RCC 7860 (cell line): ENCODE measurements at regions not wholly inside any gene's neighbourhood (a gene's known extent, or its start where the extent isn't known, plus 50 kb on each side); places are given as distances from the start of the nearest gene placed in this dataset.
"Not testable (repeated sequence)": the region's sequence is repeated elsewhere in the genome, so short reads cannot be mapped to it uniquely, and the experiment has no call there.

Source experiments
- DNase-seq: peaks from one replicate; pipeline ENCODE4 v3.0.0-alpha.2; 2015; ENCODE audit warnings: low spot score
- FAIRE-seq: peaks from 2 replicates; lab custom pipeline; 2012; peaks lifted over from hg19 to GRCh38; lab: Jason Lieb, UNC

- peak; percentile 82 for FAIRE-seq
Measured at GRCh38 chr2:103166456-103167324, 404.9 kb downstream of the TMEM182 start.

GRCh38 chr2:103167599-103167998 is 405.8 kb downstream of the TMEM182 start:
- FAIRE-seq (no peak), DNase-seq (no peak)

More at GRCh38 chr2:103166456-103167324, 404.9 kb downstream of the TMEM182 start:
- DNase-seq: peak; percentile 62

GRCh38 chr2:103169861-103170260 is 408.0 kb downstream of the TMEM182 start:
- FAIRE-seq (no peak), DNase-seq (peak; percentile 51)

DNA sequence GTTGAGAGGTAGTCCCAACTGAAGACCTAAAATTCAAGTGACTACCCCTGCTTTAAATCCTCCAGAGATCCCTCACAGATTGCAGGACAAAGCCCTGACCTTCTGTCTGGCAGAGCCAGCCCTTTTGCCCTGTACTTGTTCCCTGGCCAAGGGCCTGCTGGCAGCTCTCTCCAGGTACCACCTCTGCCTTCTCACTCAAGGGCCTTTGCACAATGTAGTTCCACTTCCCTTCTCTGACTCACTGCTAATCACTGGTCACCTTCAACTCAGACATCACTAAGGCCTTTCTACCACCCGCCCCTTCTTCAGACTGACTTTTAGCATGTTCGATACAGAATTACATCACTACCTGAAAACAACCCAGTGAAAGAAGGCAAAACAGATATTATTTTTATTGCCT is 411.0 kb downstream of the TMEM182 start:
- no peak for FAIRE-seq

GRCh38 chr2:103174711-103175110 is 412.9 kb downstream of the TMEM182 start:
- FAIRE-seq (no peak), DNase-seq (peak; percentile 55)

More for the DNA sequence above, 411.0 kb downstream of the TMEM182 start:
- DNase-seq: no peak

DNA sequence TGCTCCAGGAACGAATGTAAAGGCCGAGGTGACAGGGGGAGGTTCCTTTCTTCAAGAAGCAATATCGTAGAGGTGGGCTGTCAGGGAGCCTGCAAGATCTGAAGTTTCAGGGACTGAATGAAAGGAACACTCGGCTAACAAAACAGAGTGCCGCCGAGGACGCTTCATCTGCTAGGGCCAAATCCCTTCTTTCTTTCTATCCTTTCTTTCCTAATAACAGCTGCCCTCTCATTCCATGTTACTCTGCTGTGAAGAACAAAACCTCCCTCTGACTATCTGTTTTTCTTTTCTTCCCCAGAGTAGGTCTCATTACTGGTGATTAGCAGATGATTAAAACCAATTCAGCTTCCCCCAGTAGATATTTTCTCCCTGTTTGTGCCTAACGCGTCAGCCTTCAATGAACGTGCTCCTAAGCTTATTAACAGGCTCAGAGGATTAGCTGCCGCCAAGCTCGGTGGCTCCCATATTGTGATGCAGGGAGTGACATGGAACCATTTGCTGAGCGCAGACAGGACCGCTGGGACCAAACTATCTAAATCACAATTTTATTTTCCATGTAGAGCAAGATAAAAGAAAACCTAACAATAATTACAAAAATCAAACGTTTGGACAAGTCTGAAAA is 414.6 kb downstream of the TMEM182 start:
- no peak for FAIRE-seq
- no peak for DNase-seq

DNA sequence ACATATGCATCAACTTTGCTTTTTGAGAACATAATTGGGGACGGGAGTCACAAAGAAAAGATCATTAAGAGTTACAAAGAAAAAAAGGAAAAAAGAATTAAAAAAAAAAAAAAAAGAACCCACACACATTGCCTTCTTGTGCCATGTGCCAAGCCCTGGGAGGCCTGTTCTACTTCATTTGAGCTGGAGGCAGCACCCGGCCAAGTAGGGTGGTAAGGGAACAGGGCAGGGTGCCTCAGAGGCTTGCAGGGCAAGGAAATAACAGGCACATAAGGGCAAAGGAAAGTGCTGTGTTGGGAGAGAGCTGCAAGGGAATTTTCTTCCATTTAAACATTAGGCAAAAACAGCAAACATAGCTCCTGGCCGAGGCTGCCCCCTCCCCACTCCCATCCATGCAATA is 418.0 kb downstream of the TMEM182 start:
- FAIRE-seq (no peak), DNase-seq (no peak)

- FAIRE-seq (no peak), DNase-seq (no peak)
Measured at GRCh38 chr2:103183061-103183460, 421.2 kb downstream of the TMEM182 start.

GRCh38 chr2:103196802-103197201 is 435.0 kb downstream of the TMEM182 start:
- FAIRE-seq: no peak
- DNase-seq: no peak

- DNase-seq: not testable (repeated sequence)
Measured at GRCh38 chr2:103200774-103201173, 438.9 kb downstream of the TMEM182 start.

DNA sequence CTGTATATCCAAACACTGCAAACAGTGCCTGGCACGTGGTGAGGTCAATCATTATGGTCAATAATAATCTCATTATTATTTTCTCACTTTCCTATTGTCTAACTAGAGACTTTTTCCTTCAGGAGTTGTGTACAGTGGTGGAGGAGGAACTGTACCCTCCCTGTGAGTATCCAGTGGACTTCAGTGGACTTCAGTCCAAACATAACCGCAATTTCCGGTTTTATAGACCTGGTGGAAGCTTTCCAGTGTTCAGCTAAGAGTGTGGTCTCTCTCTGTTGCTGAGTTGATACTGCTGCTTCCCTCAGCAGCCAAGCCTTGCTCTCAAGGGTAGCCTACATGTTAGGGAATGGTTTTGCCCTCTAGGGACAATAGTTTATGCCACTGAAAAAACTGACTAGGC is 447.1 kb downstream of the TMEM182 start:
- no peak for DNase-seq
- FAIRE-seq: no peak

More at GRCh38 chr2:103200774-103201173, 438.9 kb downstream of the TMEM182 start:
- not testable (repeated sequence) for FAIRE-seq

DNA sequence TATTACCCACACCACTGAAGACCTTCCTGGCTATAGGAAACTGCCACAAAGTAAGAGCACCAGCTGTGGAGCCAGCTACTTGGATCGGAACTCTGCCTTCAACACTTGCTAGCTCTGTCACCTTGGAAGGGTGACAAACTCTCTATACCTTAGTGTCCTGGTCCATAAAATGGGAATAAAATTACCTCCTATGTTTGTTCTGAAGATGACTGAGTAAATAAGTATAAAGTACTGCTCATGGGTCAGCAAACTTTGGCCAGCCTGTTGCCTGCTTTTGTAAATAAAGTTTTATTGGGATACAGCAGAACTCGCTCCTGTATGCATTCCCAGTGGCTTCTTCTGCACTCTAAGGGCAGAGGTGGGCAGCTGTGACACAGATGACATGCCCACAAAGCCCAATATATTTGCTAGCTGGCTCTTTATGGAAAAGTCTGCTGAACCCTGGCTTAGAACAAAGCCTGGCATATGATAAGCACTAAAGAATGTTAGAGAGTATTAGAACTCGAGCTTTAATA is 451.3 kb downstream of the TMEM182 start:
- no peak for FAIRE-seq

GRCh38 chr2:103218516-103218915 is 456.7 kb downstream of the TMEM182 start:
- FAIRE-seq: no peak
- no peak for DNase-seq

More for the DNA sequence above, 451.3 kb downstream of the TMEM182 start:
- no peak for DNase-seq

GRCh38 chr2:103219398-103219797 is 457.6 kb downstream of the TMEM182 start:
- FAIRE-seq (no peak), DNase-seq (no peak)

DNA sequence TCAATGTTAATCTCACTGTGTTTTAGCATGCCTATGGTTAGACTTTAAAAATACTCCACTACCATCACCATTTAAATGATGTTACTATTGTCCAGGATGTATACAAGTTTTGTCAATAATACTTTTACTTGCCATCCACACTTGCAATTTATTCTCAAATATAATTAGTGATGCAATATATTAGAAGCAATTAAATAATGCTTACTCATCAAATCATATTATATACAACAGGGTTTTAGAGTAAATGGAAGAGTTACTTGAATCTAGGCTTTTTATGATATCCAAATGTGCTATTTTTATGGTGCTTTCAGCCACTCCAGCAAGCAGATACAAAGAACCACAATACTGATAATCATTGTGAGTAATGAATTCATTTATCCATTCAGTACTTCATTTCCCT is 461.1 kb downstream of the TMEM182 start:
- no peak for FAIRE-seq

DNA sequence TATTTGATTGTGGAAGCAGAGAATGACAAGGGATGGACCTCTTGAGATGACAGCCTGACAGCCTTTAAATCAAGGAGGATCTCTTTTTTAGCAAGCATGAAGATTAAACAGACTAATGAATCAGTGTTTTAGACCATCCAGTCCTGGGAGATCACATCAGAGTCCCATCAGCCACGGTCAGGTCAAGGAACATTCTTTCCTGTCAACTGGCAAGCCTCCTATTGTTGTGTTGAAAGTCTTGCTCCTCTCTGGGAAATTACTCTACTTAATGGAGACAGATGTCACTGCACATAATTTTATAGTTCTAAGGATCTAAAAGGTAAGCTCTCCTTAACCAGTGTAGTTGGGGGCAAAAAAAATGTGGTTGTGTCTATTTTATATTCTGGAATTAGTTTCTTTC is 469.0 kb downstream of the TMEM182 start:
- no peak for DNase-seq

More for the DNA sequence above, 461.1 kb downstream of the TMEM182 start:
- DNase-seq: no peak

DNA sequence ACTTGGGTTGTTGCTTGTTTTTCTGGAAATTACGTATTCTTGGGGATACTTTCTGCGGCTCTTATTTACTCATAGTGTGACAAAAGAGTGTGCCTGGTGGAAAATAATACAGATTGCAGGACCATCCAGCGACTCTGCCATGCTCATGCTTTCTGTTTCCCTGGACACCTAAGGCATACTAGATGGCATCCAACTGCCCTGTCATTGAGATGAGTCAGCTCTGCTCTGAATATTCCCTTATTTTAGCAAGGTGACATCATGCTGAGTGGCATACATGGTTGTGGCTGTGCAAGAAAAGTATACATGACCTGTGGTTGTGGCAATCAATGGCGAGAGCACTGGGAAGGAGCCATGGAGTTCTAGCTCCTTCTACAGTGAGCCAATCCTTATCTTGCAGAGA is 471.0 kb downstream of the TMEM182 start:
- DNase-seq (peak; percentile 58), FAIRE-seq (no peak)

More for the DNA sequence above, 469.0 kb downstream of the TMEM182 start:
- no peak for FAIRE-seq

DNA sequence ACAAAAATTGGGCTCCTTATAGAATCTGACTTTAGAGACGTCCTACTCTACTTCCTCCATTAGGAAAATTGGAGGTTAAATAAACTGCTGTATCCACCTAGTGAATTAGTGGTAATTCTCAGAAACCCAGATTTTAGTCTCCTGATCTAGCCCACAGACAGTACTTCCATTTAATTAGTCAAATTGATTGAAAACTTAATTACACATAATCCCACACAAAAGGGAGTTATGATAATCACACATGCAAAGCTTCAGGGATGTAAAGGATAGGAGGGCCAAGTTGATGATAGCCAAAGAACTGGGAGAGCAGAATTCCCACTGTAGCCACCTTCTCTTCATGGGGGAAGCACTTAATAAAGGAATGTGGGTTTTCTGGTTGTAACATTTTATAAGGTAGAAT is 471.9 kb downstream of the TMEM182 start:
- DNase-seq (no peak), FAIRE-seq (no peak)

- DNase-seq (no peak), FAIRE-seq (no peak)
Measured at GRCh38 chr2:103235283-103235682, 473.5 kb downstream of the TMEM182 start.

DNA sequence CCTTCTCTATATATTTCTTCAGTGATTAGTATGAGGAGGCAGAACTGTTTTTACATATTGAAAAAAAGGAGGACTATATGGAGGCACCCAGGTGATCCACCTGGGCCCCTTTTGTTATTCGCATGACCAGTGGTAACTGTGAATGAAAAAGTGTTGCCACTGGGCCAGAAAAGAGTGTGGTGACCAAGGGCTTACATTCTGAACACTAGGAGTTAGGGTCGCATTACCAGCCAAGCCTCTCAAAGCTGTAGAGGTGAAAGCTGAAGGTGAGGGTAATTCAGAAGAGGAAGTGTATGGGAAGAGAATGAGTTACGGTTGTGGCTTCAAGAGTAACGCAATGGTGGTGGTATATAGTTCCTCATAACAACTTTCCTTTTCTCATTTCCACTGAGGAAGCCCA is 487.6 kb downstream of the TMEM182 start:
- DNase-seq: no peak
- no peak for FAIRE-seq

GRCh38 chr2:103252781-103253180 is 490.9 kb downstream of the TMEM182 start:
- DNase-seq: no peak
- FAIRE-seq: no peak

- FAIRE-seq (no peak), DNase-seq (no peak)
Measured at GRCh38 chr2:103254611-103255010, 492.8 kb downstream of the TMEM182 start.
